LNCaP clone FGC (cell line): ENCODE measurements at regions not wholly inside any gene's neighbourhood (a gene's known extent, or its start where the extent isn't known, plus 50 kb on each side); places are given as distances from the start of the nearest gene placed in this dataset.
"Not testable (repeated sequence)": the region's sequence is repeated elsewhere in the genome, so short reads cannot be mapped to it uniquely, and the experiment has no call there.

Experiments
- DNase-seq: peaks from one replicate; pipeline ENCODE4 v3.0.0-alpha.2; 2011; ENCODE audit warnings: low read depth
- H3K4me3 ChIP-seq: 2 replicates; pipeline ENCODE4 v1.5.1; 2011; ENCODE audit warnings: mild to moderate bottlenecking, low read depth, low read length, control low read depth
- CTCF ChIP-seq: IDR thresholded peaks from 2 replicates; pipeline ENCODE4 v1.5.1; 2012; ENCODE audit warnings: mild to moderate bottlenecking; ENCODE audit not compliant: control insufficient read depth, insufficient read depth; ENCODE audit errors: extremely low read depth

GRCh38 chr2:117308861-117309770 lies 505.4 kb upstream of the DDX18 start:
- no peak overlapping the region for H3K4me3 ChIP-seq
- no peak for DNase-seq
- TF ChIP-seq CTCF: no peak

GRCh38 chr2:117321816-117322215 lies 492.7 kb upstream of the DDX18 start:
- H3K4me3 ChIP-seq: no peak overlapping the region
- no peak for DNase-seq
- no peak for TF ChIP-seq CTCF

- no peak for DNase-seq
- TF ChIP-seq CTCF: no peak
- no peak overlapping the region for H3K4me3 ChIP-seq
Observed at GRCh38 chr2:117323331-117323730, 491.2 kb upstream of the DDX18 start.

- H3K4me3 ChIP-seq: no peak overlapping the region
- DNase-seq: no peak
- TF ChIP-seq CTCF: no peak
Observed at GRCh38 chr2:117330641-117331040, 483.9 kb upstream of the DDX18 start.

GRCh38 chr2:117335967-117336366 lies 478.5 kb upstream of the DDX18 start:
- DNase-seq: no peak
- TF ChIP-seq CTCF: no peak
- H3K4me3 ChIP-seq: no peak overlapping the region

- H3K4me3 ChIP-seq: no peak overlapping the region
- no peak for TF ChIP-seq CTCF
- no peak for DNase-seq
Observed at GRCh38 chr2:117336496-117336895, 478.0 kb upstream of the DDX18 start.

- H3K4me3 ChIP-seq, DNase-seq: not testable (repeated sequence)
Observed at GRCh38 chr2:117337981-117338380, 476.5 kb upstream of the DDX18 start.
